ENCODE measurements at regions not wholly inside any gene's neighbourhood (a gene's known extent, or its start where the extent isn't known, plus 50 kb on each side); places are given as distances from the start of the nearest gene placed in this dataset.

DNA sequence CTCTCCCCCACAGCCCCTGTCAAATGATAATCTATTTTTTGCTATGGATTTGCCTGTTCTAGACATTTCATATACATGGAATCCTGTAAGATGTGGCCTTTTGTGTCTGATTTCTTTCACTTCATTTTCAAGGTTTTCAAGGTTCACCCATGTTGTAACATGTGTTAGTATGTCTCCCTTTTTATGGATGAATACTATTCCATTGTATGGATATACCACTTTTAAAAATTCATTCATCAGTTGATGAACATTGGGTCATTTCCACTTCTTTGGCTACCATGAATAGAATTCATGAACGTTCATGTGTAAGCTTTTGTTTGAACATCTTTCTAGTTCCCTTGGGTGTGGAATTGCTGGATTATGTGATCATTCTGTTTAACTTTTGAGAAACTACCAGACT, 94.7 kb upstream of the ZNF366 start:
- TF ChIP-seq POLR2A (IDR thresholded peaks at IDR 0.05) = no peak
- TF ChIP-seq, protein P1, sequence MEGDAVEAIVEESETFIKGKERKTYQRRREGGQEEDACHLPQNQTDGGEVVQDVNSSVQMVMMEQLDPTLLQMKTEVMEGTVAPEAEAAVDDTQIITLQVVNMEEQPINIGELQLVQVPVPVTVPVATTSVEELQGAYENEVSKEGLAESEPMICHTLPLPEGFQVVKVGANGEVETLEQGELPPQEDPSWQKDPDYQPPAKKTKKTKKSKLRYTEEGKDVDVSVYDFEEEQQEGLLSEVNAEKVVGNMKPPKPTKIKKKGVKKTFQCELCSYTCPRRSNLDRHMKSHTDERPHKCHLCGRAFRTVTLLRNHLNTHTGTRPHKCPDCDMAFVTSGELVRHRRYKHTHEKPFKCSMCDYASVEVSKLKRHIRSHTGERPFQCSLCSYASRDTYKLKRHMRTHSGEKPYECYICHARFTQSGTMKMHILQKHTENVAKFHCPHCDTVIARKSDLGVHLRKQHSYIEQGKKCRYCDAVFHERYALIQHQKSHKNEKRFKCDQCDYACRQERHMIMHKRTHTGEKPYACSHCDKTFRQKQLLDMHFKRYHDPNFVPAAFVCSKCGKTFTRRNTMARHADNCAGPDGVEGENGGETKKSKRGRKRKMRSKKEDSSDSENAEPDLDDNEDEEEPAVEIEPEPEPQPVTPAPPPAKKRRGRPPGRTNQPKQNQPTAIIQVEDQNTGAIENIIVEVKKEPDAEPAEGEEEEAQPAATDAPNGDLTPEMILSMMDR (IDR thresholded peaks at IDR 0.05) = no peak

Data from lower leg skin (tissue), 3 donors.